AG04450 (cell line): ENCODE measurements at regions not wholly inside any gene's neighbourhood (a gene's known extent, or its start where the extent isn't known, plus 50 kb on each side); places are given as distances from the start of the nearest gene placed in this dataset.
"Not testable (repeated sequence)": the region's sequence is repeated elsewhere in the genome, so short reads cannot be mapped to it uniquely, and the experiment has no call there.

Source experiments
- CTCF ChIA-PET: fragments of 300-600, 350-600 bp; formaldehyde crosslinking; extraction: SDS; loops from one replicate; lab custom pipeline; 2022; ENCODE audit warnings: antibody characterized with exemption, inconsistent platforms; lab: Charles Lee
- POLR2A ChIA-PET: fragments of 350-600 bp; formaldehyde crosslinking; extraction: SDS; loops from one replicate; lab custom pipeline; 2021; ENCODE audit warnings: antibody characterized with exemption, inconsistent platforms; lab: Yijun Ruan, JAX
- DNase-seq: peaks from one replicate; pipeline ENCODE4 v3.0.0-alpha.2; 2011; ENCODE audit warnings: low read depth, low spot score
- H3K27ac ChIP-seq: one replicate; pipeline ENCODE4 v1.5.1; 2012; ENCODE audit warnings: low read depth, low read length, control low read depth
- H3K27me3 ChIP-seq: one replicate; pipeline ENCODE4 v1.6.0; 2012; ENCODE audit warnings: low read length; ENCODE audit not compliant: control insufficient read depth, insufficient read depth
- H3K4me3 ChIP-seq: 2 replicates; pipeline ENCODE4 v1.5.1; 2011; ENCODE audit warnings: mild to moderate bottlenecking, low read depth, low read length, control low read depth
- H3K9me3 ChIP-seq: 2 replicates; pipeline ENCODE4 v1.5.1; 2012; ENCODE audit warnings: low read length; ENCODE audit not compliant: control insufficient read depth, insufficient read depth
- TF ChIP-seq, protein P1 (sequence below): IDR thresholded peaks from 2 replicates; pipeline ENCODE4 v1.5.1; 2011; ENCODE audit warnings: low read depth, low read length, control low read depth, inconsistent platforms

DNA sequence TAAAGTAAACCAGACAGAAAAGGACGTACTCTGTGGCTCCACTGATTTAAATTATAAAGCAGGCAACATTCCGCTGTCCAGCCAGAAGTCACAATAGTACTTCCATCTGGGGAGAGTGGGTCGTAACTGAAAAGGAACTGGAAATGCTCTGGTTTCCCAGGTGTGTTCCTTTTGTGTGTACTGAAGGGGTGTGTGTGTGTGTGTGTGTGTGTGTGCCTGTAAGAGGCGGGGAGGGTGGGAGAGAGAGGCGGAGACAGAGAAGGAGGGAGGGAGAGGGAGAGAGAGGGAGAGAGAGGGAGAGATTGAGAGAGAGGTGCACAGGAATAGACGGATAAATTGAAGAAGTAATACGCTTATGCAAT lies 178.4 kb upstream of the ZNF184 start:
- Histone ChIP-seq H3K9me3 (peaks cover 13% of the 10 kb centered on the region; the same call in 1 of the 2 replicates), H3K27me3 (no peaks in the 10 kb centered on the region), H3K27ac (no peak overlapping the region), H3K4me3 (no peak overlapping the region)
- ChIA-PET CTCF (no interaction called here), POLR2A (no interaction called here)
- no peak for DNase-seq
- TF ChIP-seq, protein P1, sequence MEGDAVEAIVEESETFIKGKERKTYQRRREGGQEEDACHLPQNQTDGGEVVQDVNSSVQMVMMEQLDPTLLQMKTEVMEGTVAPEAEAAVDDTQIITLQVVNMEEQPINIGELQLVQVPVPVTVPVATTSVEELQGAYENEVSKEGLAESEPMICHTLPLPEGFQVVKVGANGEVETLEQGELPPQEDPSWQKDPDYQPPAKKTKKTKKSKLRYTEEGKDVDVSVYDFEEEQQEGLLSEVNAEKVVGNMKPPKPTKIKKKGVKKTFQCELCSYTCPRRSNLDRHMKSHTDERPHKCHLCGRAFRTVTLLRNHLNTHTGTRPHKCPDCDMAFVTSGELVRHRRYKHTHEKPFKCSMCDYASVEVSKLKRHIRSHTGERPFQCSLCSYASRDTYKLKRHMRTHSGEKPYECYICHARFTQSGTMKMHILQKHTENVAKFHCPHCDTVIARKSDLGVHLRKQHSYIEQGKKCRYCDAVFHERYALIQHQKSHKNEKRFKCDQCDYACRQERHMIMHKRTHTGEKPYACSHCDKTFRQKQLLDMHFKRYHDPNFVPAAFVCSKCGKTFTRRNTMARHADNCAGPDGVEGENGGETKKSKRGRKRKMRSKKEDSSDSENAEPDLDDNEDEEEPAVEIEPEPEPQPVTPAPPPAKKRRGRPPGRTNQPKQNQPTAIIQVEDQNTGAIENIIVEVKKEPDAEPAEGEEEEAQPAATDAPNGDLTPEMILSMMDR = no peak

GRCh38 chr6:27650620-27651370 lies 177.9 kb upstream of the ZNF184 start:
- H3K4me3 ChIP-seq = no peak overlapping the region
- no peak for DNase-seq
- peaks cover 17% of the 10 kb centered on the region for H3K9me3 ChIP-seq
- ChIA-PET POLR2A (no interaction called here), CTCF (no interaction called here)
- no peak overlapping the region for H3K27ac ChIP-seq
- TF ChIP-seq, protein P1 = 0 out of 2 replicates have a peak, but pooled peaks have one; percentile 5
- H3K27me3 ChIP-seq = no peaks in the 10 kb centered on the region

DNA sequence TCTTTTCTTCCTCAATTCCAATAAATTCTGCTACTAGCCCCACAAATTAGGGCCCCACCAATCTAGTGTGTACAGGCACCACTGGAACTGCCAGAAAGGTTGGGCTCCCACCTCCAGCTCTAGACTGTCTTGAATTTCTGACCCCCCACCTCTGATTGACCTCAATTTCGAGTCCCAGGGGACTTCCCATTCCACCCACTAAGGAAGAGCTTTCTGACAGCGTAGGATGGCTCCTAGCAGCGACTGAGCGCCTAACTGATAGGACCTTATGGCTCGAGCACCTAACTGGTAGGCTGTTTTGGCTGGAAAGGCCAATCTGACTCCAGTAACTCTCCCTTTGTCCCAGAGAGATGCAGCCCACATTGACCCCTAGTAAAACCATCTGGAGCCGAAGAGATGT lies 171.6 kb upstream of the ZNF184 start:
- DNase-seq = no peak
- CTCF ChIA-PET = no interaction called here
- POLR2A ChIA-PET = interaction anchor here (0.7 kb wide), 1 partner anchor 120 kb away, joined by 4 read pairs; no protein-coding TSS in a partner anchor
- Histone ChIP-seq H3K27ac (no peak overlapping the region), H3K4me3 (no peak overlapping the region), H3K9me3 (peaks cover 13% of the 10 kb centered on the region), H3K27me3 (no peaks in the 10 kb centered on the region)
- TF ChIP-seq, protein P1 = no peak

- CTCF ChIA-PET = no interaction called here
- DNase-seq = no peak
- H3K9me3 ChIP-seq = peaks cover 13% of the 10 kb centered on the region
- TF ChIP-seq, protein P1 = no peak
- no peak overlapping the region for H3K27ac ChIP-seq
- H3K27me3 ChIP-seq = no peaks in the 10 kb centered on the region
- no peak overlapping the region for H3K4me3 ChIP-seq
- POLR2A ChIA-PET = interaction anchor here (0.7 kb wide), 1 partner anchor 339 kb away, joined by 10 read pairs; no protein-coding TSS in a partner anchor
These were observed 170.0 kb upstream of the ZNF184 start for GRCh38 chr6:27642744-27643456.

- CTCF ChIA-PET, H3K27ac ChIP-seq, H3K9me3 ChIP-seq, H3K4me3 ChIP-seq, H3K27me3 ChIP-seq, DNase-seq, POLR2A ChIA-PET: not testable (repeated sequence)
These were observed 163.0 kb upstream of the ZNF184 start for GRCh38 chr6:27635886-27636285.

- H3K9me3 ChIP-seq, CTCF ChIA-PET, H3K27ac ChIP-seq, DNase-seq, POLR2A ChIA-PET, H3K4me3 ChIP-seq, H3K27me3 ChIP-seq: not testable (repeated sequence)
These were observed 160.3 kb upstream of the ZNF184 start for GRCh38 chr6:27633221-27633688.
